DLD1 (cell line): ENCODE measurements at regions not wholly inside any gene's neighbourhood (a gene's known extent, or its start where the extent isn't known, plus 50 kb on each side); places are given as distances from the start of the nearest gene placed in this dataset.

ENCODE experiments used
- in situ Hi-C: cut with HindIII; loops from 2 replicates; pipeline ENCODE4 v1.10.0; 2017; ENCODE audit warnings: low sequenced_read_pairs

DNA sequence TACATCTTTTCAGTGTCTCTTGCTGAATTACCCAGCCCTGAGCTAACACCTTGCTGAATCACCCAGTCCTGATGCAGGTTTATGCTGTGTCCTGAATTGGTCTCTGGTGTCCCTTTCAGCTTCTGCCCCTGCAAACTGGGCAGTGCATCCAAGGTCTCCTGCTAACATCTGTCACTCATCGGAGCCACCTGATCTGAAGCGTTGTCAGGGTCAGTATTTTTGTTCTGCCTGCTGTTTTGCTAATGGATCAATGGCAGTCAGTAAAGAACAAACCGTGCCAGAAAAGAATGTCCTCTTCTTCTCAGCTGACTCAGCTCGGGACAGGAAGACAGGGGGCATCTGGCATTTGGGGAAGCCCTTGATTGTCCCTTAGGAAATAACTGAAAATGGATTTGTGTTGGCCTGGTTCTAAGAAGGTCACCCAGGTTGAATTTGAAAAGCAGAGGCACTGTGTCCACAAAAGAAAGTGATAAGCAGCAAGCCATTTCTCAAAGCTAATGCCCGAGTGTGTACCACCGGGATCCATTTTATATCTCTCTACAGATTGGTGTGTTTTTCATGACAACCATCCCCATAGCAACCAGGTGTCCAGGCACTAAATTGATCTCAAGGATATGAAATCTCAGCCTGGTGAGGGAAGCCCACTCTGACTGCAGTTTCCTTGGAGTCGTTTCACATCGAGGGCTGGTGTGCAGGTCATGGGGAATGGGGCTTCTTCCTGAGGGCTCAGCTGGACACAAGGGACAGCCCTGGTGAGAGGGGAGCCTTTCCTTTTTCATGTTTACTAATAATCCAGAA lies 109.7 kb upstream of the IRF2BP2 start:
- in situ Hi-C loops = no loop called here

DNA sequence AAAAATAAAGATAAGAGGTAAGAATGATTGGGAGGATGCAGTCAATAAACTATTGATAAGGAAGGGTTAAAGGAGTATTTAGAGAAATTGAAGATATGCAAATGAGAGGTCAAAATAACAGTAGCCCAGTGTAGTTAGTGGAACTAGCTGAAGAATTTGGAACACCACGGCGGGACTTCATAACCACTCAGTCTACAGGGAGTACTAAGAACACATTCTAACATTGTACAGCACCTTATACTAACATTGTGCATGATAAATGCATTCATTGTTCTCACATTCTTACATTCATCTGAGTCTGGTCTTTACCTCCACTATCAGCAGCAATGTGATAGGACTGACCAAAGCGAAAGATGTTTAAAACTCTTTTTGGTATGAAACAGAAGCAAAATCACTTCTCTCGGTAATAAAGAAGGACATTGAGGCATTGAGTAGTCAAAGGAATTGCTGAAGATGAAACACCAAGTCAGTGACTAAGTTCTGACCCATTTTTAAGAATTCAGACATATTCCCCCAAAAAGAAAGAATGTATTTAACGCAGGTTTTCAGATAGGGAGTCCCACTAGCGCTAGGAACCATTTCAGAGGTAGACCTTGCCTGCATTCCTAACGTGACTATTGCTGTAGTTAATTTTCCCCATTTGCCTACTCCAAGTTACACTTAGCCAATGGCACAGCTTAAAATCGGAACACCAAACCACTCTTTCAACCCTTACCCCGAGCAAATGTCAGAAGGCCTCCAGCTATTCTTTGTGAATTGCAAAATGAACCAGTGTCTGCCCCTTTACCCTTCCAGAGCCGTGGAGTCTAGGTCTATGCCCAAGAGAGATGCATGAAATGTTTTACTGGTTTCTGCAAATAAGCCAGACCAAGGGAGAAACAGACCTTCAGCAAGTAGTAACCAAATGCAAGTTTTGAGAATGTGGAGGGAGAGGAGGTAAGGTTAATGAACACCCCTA lies 108.8 kb upstream of the IRF2BP2 start:
- in situ Hi-C loops = no loop called here

DNA sequence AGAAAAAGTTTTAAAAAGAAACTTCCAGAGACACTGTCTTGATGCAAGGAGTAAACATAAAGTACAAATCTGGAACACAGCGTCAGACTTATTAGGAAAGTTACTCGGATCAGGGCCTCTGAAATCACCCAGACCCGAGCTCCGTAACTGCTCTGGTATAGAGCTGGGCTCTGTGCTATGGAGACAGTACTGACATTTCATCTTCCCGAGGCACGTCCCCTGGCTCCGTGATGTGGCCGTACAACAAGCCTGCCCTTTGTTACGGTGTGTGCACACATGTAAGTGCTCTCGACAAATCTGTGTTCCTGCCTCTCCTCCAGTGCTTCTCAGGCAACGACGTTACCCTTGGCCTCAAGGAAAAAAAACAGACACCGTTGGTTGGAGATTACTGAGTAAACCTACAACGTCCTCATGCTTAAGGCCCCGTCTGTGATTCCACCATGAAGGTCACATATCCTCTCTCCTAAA lies 107.0 kb upstream of the IRF2BP2 start:
- in situ Hi-C loops = no loop called here

DNA sequence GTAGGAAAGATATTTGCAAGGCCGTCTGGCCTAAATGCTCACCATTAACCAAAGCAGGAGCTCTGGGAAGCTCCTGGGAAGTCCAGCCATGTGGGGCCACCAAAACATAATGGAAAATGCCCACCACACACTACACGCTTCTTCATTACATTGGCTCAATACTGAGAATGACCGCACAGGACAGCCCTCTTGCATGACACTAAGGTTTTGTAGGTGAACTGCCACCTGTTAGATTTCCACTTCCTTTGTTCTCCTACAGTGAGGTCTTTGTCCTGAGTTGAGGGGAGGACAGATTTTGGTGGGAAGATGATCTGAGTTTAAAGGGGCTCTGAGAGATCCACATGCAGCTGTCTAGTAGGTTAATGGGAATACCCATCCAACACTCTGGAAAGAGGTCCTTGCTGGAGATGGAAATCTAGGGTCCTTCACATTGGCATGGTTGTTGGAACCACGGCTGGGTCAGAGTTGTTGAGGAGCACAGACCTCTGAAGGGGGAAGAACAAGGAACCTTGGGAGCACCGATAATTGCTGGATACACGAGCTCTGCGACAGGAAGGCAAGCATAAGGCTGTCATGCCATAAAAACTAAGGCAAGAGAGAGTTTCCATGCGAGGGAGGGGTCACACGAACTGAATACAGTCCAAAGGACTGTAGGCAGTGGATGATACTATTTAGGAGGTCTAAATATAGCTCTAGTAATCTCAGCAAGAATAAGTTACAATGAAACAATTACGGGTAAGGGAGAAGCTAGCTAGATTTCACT lies 105.5 kb upstream of the IRF2BP2 start:
- in situ Hi-C loops = no loop called here

DNA sequence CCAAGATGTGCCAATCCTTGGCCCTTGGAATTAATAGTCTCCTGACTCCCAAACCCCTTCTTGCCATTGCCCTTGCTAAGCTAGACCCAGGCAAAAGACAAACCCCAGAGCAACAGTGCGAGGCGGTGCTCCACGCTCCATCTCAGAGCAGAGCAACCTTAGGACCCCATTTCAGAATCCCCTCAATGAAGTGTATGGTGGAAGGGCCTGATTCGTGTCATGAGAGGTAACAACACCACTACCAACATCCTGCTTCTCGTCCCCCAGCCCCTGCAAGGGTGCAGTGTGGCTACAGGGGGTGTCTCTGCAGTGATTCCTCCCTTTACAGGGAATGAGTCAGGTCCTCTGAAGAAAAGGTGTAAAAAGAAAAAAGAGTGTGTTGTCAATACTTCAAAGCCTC lies 103.9 kb upstream of the IRF2BP2 start:
- in situ Hi-C loops = no loop called here

DNA sequence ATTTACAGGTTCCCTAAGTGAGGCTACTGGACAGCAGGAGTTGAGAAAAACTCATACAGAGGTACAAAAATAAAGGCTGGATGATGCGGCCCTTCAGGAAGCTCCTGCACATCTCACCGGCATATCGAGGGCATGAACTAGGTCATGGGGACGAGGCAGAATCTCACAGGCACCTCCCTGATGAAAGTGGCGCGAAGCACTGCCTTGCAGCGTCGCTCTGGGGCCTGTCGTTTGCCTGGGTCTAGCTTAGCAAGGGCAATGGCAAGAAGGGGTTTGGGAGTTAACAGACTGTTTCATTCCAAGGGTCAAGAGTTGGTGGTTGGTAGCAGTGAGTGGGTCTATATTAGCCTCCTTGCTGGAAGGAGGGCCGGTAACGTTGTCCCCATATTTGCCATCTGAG lies 103.5 kb upstream of the IRF2BP2 start:
- in situ Hi-C loops = no loop called here

DNA sequence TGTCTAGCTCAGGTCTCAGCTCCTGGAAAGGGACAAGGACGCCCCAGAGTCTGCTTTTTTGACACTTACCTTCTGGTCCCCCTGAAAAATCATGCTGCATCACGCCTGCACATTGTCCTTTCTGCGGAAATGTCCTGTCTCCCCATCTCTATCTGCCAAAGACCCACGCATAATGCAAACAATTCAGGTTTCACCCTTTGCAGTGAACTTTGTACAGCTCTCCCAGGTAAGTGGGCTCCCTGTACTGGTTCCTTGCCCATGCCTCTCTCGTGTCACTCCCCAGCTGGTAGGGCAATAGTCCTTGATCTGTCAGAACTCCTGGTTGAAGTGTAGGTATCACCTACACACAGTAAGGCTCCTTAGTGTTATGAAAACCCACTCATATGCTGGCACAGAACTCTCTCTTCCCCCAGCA lies 102.9 kb upstream of the IRF2BP2 start:
- in situ Hi-C loops = no loop called here

DNA sequence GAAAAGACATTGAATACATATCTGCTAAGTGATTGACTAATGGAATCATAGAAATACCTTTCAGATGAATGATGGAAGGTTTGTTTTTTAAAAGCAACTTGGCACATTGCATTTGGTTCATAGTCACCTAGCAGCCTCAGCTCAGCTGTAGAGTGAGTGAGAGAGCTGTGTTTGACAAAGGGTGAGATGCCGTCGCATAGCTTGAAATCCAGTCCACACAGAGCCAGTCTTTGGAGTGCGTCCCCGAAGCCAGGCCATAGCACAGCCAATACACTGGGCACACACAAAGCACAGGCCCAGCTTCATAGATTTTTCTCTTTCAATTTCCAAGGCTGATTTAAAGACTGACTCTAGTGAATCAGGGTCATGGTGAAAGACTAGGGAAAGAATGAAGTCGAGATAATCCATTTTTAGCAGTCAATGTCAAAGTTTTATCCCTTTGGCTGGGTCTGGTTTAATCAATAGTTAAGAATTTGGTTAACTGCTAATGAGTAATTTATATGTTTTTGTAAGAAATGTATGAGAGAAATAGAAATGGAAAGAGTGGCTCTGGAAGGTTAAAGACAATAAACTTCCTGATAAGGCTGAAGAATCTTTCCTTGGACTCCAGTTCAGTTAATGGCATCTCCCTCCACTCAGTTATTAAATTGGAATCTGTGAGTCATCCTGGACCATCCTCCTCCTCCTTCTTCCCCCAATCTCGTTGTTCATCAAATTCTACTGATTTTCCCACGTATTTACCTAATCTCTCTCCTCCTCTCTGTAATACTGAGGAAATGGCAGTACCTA lies 101.2 kb upstream of the IRF2BP2 start:
- in situ Hi-C loops = no loop called here

DNA sequence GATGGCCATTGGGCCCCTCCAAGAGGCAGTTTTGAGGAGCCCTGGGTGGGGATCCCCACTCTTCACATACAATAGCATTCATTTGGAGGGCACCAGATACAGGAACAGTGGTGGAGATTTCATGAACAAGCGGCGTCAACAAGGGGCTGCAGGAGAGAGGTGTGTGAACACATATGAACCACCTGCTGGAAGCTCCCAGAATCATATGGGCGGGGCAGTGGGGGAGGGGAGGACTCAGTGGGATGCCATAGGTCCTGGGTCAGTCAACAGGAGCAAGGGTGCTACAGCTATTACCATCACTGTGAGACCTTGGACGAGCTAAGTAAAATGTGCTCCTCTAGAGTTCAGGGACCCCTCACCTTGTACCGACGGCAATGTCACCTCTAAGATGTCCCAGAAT lies 100.4 kb upstream of the IRF2BP2 start:
- in situ Hi-C loops = no loop called here

DNA sequence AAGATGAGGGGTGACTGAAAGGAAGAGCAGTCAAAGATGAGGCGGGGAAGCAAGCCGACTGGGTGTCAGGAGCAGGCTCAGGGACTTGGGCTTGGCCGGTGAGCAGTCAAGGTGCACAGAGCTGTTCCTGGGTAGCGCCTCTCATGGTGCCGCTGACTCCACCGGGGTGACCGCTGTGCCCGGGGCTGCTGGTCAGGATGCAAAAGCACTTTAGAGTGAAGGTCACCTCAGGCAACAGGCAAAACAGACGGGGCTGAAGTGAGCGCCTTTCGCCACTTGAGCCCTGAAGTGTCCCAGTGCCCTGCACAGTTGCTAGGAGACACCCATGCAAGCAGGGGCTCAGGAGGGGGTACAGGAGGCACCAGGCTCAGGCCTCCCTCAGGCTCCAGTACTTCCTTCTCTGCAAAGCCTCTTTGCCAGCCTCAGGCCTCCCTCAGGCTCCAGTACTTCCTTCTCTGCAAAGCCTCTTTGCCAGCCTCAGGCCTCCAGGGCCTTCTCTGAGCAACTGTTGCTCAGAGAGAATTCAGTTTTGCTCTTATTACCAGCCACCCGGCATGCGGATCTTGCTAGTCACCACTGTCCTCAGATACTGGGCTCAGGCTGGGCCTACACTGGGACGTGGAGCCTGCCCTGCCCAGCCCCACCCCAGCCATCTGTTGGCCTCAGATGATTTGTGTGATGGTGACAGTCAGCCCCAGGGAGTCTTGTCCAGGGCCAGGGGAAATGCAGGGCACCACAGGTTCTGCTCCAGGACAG lies 99.7 kb upstream of the IRF2BP2 start:
- in situ Hi-C loops = no loop called here

DNA sequence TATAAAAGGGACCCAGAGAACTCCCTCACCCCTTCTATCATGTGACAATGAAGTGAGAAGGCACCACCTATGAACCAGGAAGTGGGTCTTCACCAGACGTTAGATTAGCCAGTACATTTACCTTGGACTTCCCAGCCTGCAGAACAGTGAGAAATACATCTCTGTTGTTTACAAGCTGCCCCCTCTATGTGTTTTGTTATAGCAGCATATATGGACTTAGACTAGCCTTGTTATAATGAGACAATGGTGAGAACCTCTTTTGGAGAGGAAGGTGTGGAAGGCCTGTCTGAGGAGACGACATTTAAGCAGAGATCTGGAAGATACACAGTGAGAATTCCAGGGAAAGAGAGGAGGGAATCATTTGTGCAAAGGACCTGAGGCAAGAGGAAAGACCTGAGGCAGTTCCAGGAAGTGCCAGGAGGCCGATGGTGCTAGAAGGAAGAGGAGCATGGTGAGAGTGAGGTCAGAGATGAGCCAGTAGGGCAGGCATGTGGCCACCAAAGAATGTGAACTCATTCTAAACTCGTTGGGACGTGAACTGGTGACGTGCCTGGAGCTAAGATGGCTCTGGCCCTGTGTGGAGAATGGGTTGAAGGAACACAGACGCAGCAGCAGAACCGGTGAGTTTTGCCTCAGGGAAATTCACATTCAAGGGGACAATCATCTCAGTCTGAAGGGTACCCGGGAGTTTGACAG lies 98.9 kb upstream of the IRF2BP2 start:
- in situ Hi-C loops = no loop called here

DNA sequence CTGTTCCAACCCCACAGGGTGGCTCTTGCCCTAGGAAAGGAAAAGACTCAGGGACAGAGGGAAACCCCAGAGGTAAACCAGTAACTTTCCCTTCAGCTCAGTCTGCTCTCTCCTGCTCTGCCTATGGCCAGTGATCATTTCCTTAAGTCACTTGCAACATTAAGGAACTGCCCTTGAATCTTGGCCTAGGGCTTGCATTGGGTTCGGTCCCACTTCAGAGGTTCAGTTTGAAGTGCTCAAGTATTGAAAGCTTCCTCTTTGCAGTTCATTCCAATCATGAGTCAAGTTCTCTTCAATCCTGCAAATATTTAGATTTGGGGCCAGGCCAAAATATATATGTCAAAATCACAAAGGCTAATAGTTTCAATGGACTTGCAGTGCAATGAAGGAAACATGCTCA lies 97.7 kb upstream of the IRF2BP2 start:
- in situ Hi-C loops = no loop called here

DNA sequence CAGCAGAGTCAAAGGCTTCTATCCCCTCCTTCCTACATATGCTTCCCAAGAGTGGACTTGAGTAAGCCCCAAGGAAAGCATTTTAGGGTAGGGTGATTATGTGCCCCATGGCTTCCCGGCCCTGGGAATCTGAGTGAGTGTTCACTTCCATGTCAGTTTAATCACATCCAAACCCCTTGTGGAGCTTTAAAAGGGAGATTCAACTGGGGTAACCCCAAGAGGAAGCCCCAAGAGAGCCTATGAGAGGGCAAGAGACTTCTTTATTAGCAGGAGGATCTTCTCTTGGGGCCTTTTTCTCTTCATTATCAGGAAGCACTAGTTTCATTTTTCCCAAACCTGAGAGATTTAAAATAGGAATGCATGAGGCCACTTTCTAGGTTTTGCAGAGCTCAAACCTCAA lies 97.0 kb upstream of the IRF2BP2 start:
- in situ Hi-C loops = no loop called here

DNA sequence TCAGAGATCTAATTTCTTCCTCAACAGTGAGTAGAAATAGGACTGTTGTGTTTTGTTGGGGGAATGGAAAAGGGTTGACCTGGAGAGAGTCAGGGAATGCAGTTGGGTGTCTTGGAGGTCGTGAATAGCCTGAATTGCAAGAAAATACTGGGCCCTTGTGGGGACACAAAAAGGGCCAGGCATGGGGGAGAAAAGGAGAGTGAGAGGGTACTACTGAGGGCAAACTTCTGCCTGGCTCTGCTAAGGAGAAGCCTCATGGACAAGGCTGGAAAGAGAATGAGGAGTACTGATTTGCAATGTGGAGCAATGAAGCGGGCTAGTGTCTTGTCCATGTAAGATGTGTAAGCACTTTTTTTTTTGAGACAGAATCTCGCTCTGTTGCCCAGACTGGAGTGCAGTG lies 96.2 kb upstream of the IRF2BP2 start:
- in situ Hi-C loops = no loop called here

DNA sequence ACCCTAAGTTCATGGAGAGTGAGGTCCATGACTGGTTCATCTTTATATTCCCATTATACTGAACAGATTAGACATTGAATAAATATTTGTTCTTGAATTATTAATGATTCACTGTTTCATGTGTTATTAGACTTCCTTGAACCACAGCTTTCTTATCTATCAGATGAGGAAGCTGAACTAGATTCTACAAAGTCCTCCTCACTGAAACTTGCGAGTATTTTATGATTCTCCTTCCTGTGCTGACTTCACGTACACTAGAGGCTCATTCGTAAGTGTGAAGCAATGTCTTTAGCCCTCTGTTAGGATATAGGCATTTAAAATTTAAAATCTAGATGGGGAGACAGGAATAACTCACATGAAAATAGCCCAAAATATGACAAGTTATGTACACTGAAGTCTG lies 95.6 kb upstream of the IRF2BP2 start:
- in situ Hi-C loops = no loop called here

DNA sequence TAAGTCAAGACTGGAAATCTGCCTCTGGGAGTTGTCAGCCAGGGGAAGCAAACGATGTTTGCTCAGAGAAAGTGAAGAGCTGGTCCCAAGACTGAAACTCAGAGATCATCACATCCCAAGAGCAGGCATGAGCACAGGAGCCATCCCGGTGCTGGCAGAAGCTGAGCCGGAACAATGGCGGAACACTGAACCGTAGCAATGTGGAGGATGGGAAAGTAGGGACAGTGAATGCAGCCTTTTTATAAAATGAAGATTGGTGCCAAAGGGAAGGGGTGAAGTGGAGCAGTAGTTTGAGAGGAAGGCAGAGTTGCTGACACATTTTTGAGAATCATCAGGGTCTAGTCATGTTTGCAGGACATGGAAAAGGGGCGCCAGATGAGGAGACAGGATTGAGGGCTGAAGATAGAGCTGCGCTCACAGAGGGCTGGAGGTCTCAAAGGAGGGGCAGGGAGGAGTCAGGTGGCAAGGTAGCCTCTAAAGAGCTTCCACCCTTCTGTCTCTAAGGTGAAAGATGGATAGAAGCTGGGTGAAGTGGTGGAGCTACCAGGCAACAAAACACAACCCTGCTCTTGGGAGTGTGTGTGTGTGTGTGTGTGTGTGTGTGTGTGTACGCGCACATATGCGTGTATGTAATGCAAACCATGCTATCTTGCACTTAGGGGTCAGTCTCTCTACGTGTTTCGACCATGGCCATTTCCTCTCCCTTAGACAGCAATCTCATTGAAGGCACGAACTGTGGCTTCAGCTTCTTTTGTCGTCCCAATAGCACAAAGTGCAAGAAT lies 94.3 kb upstream of the IRF2BP2 start:
- in situ Hi-C loops = no loop called here

DNA sequence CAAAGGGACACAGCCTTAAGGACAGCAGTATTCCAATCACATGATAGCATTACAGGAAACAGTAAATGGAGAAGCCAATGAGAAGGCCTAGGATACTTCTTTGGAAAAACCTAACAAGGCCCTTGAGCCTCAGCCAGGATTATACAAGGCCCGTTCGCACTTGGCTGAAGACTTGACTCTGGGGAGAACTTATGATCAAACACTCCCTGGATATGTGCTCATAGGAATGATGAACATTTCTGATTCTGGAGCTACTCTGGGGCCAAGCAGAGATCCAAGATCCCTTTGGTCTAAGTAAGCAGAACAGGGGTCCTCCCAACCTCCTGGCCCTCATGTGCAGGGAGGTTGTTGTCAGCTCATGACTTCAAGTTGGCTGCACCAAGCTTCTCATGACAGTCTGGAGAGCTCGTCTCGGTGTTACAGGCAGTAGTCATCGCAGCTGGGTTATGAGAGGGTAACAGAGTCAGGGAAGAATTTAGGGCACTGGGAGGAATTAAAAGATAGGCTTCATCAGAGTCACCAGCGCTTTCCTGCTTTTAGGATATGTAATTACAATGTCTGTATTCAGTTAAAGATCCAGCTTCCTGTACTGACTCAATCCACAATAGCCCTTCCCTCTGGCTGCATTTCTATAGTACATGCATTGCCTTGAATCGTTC lies 92.5 kb upstream of the IRF2BP2 start:
- in situ Hi-C loops = no loop called here
